HG03097 (cell line): ENCODE measurements at regions not wholly inside any gene's neighbourhood (a gene's known extent, or its start where the extent isn't known, plus 50 kb on each side); places are given as distances from the start of the nearest gene placed in this dataset.
"Not testable (repeated sequence)": the region's sequence is repeated elsewhere in the genome, so short reads cannot be mapped to it uniquely, and the experiment has no call there.

Experiments used
- ATAC-seq: cut with Tn5 transposase; IDR thresholded peaks from one replicate; pipeline ENCODE4 v1.9.1; 2021; ENCODE audit not compliant: unreplicated experiment, low FRiP score

DNA sequence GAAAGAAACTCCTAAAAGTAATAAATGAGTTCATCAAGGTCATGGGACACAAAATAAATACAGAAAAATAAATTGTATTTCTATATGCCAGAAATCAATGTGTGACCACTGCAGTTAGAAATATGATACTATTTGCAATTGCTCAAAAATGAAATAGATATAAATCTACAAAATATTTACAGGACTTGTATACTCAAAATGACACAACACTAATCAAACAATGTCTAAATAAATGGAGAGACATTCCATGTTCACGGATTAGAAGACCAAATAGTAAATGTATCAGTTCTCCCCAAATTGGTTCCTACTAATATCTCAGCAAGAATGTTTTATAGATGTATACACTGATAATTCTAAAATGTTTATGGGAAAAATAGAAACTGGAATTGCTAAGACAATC, 345.3 kb downstream of the NR2F1-AS1 start:
- ATAC-seq, result no peak

DNA sequence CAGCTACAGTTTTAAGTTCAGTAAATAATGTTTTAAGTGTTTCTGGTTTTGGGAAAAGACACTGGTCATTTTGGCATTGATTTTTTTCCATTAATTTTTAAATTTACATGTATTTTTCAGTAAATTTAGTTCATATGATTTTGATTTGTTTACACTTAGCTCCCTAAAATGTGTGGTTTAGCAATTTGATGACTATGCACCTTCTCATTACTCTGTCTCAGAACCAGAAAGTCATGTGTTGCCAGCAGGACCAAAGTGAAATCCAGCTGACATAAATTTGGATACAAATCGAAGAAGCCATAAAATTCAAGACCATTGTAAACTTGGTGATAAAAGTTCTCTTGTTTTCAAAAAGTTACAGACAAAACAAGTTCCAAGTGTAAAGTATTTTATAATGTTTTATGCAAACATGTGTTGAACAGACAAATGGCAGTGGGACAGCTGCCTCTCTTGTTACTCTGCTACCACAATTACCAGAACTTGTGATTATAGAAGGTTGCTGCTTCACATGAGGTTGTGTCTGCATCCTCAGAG, 354.8 kb downstream of the NR2F1-AS1 start:
- ATAC-seq, result no peak

DNA sequence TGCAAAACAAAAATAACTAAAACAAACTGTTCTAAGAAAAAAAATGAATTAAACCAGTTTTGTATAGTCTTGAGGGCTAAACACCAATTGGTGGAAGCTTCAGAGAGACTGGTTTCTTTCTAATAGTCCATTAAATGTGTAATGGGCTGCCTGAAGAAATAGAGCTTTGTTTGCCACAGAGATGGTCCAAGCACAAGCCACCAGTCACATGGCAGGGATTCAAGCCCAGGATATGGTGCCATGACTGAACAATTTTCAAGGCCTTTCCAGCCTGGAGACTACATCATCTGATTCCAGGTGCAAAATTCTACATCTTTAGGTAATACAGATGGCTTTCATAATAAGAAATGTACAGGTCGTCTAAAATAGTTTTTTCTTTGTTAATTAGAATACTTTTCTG, 355.3 kb downstream of the NR2F1-AS1 start:
- ATAC-seq, result no peak

DNA sequence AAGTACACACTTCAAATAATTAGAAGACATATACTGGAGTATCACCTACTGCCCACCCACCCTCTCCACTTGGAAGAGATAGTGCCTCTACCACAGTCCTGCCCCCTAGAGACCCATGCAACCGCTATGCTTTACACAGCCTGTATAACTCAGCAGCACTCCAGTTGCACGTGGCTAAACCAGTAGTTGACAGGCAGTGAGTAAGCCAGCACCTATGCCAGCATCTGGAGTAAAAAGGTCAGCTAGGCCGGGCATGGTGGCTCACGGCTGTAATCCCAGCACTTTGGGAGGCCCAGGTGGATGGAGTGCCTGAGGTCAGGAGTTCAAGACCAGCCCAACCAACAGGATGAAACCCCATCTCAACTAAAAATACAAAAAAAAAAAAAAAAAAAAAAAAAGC, 356.4 kb downstream of the NR2F1-AS1 start:
- no peak for ATAC-seq

DNA sequence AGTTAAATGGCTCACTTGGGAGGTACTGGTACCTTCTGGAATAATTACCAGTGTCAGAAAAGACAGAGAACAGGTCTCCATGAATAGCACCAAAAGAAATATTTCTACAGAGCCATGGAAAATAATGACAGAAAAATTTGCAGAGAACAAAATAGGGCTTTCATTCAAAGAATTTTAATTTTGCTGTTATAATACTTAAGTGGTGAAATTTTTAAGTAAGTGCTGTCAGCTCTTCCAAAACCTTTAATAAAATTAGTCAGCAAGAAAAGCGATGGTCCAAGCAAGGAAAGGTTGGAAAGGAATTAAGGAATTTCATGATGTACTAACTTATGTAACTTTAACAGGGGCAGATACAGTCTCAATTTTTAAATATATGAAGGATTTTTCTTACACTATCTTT, 359.2 kb downstream of the NR2F1-AS1 start:
- ATAC-seq, result no peak

DNA sequence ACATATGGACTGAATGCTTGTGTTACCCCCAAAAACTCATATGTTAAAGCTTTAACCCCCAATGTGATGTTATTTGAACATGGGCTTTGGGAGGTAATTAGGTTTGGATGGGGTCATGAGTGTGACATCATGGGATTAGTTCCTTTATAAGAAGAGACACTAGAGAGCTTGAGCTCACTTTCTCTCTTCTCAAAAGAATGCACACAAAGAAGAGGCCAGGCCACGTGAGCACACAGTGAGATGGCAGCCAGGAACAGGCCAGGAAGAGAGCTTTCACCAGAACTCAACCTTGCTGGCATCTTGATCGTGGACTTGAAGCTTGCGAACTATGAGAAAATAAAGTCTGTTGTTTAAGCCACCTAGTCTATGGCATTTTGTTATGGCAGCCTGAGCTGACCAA, 360.6 kb downstream of the NR2F1-AS1 start:
- no peak for ATAC-seq

DNA sequence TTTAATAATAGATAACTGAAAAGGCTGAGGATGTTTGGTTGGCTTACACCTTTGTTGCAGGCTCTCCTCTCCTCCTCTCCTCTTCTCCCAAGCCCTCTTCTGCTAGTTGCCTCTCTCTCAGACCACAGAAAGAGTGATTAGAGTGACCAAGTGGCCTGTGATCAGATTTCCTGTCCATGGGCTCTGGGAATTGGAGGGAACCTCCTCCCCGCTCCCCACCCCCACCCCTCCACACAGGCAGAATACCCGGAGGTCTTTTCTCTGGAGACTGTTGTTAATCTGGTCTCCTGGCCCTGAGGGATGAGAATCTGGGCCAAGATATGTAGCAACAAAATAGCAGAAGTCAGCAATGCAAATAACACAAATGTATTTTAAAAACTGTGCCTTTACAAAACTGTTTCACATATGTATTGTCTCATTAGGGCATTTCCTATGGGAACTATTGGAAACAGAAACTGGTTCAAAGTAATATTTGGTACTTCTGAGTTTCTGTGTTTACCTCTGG, 361.3 kb downstream of the NR2F1-AS1 start:
- ATAC-seq, result no peak

DNA sequence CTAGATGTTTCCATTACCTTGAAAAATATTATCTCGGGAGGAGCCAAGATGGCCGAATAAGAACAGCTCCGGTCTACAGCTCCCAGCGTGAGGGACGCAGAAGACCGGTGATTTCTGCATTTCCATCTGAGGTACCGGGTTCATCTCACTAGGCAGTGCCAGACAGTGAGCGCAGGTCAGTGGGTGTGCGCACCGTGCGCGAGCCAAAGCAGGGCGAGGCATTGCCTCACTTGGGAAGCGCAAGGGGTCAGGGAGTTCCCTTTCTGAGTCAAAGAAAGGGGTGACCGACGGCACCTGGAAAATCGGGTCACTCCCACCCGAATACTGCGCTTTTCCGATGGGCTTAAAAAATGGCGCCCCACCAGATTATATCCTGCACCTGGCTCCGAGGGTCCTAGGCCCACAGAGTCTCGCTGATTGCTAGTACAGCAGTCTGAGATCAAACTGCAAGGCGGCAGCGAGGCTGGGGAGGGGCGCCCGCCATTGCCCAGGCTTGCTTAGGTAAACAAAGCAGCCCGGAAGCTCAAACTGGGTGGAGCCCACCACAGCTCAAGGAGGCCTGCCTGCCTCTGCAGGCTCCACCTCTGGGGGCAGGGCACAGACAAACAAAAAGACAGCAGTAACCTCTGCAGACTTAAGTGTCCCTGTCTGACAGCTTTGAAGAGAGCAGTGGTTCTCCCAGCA, 367.8 kb downstream of the NR2F1-AS1 start:
- ATAC-seq, result not testable (repeated sequence)

DNA sequence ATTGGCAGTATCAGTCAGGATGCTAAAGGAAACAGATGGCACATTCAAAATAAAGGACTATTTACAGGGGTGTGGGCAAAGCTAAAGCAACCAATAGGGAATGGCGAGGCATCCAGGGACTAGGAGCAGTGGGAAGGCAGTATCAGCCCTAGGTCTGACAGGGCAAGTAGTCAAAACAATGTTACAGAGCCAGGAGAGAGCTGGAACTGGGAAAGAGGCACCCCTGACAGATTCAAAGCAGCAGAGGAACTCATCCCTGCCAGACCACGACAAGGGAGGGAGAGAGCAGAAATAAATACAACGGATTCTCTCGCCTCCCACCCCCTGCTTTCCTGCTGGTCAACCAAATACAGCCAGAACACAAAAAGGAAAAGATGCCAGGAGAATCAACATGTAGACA, 371.5 kb downstream of the NR2F1-AS1 start:
- no peak for ATAC-seq

DNA sequence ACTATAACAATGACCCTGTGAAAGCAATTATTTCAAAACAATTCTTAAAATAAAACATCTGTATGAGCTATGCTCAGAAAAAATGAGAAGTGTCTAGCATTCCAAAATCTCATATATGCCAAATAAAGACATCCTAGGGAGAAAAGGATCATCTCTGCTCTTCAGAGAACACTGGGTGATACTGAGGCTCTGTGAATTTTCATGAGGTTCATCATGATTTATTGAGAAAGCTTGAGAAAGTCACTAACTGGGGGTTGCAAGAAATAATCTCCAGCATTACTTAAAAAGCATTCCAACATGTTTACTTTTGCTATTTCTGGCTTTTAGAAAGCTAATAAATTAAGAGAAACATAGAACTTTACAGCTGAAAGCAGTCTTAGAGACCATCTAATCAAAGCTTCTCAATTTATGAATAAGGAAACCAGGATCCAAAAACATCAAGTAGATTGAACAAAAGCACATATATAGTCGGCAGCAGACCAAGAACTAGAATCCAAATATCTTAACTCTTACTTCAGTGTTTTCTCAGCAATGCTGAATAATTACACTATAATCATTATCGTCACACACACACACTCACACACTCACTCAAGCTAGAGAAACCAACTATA, 372.8 kb downstream of the NR2F1-AS1 start:
- ATAC-seq, result no peak

DNA sequence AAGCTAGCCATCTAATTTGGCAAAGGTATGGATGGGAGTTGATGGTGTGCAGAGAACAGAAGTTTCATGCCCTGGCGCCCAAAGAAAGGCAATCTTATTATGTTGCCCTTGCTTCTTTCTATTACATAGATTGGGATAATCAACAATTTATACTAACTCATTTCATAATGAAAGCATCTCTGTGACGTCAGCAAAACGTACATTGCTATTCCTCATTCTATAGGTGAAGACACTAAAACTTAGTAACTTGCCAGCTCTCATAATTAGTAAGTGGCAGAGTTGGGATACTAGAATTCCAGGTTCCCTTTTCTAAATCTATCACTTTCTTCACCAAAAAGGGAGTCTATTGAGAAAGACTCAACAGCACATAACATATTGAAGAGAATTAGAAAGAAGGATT, 374.8 kb downstream of the NR2F1-AS1 start:
- ATAC-seq, result no peak

DNA sequence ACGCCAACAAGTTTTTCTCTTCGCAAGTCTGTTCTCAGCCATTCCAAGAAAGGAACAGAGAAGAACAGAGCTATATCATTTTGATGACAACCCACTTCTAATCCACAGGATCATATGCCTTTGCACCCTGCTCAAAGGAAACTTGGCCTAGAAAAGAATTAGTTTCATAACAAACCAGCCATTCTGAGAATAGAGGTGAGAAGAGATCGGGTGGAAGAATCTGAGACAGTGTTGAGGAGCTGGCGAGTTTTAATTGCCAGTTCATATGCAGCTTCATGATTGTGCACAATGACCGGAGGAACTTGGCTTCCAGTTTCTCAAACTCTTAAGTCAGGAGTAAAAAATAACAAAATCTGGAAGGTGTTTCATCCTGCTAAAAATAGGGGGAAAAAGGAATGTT, 380.0 kb downstream of the NR2F1-AS1 start:
- ATAC-seq, result no peak

DNA sequence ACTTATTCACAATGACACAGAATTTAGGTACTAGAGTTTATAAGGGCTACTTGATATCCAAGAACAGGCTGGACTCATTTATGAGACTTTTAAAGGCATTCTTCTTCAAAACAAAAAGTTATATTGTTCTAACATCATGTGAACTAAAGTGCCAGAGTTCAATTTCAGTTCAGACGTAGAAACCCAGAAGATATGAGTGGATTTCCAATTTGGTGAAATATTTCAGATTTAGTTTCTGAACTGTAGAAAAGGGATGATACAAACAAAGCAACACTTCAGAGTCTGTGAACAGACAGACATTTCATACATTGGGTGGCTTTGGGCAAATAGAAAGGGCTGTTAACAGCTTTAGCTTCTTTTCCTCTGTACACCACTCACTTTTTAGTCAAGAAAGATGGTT, 384.0 kb downstream of the NR2F1-AS1 start:
- no peak for ATAC-seq

DNA sequence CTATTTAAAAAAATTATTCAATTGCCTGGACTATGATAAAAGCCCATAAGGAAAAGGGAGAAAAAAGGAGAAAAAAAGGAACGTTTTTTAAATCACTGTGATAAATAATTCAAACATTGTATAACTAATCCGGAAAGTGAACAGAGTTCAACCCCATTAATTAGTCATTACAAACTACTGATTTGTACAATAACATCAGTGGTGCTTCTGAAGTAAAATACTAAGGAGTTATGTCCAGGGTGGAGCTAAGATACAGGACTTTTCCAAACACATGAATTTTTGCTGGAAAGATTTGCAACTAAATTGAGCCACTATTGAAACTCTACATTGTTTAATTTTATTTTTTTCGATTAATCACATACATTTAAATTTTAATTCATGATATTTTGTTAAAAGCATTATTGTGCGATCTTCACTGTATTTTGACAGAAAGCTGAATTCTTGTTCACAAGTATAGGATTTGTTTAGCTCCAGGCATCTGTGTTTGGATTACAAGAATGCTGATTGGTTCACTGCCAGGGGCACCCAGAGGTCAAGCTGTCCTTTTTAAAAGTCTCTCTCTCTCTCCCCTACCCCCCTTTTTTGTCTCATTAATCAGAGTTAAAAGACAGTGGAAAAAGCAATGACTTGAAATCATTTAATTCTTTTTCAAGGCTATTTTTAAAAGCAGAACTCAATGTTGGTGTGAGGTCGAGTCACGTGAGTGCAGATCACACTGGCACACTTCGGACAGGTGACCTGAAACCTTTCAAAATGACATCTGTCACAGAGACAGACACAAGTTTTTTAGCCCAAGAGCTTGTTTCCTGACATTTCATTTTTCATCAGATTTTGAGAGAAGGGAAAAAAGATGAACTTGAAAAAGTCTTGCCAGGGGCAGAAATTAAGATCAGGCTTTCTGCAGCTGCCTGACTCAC, 387.3 kb downstream of the NR2F1-AS1 start:
- ATAC-seq, result no peak

DNA sequence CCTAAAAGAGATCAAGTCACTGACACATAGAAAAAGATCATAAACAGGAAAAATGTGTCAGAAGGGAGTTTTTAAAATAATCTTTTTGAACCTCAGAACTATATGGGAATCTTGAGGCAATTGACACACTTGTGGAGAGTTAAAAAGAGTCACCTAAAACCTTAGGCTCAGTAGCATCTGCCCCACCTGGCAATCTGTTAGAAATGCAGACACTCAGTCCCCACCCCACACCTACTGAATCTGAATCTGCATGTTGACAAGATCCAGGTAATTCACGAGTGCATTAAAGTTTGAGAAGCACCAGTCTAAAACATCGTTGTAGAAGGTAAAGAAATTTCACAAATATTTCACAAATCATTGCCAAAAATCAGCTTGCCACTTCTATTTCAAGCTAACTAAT, 388.3 kb downstream of the NR2F1-AS1 start:
- no peak for ATAC-seq

DNA sequence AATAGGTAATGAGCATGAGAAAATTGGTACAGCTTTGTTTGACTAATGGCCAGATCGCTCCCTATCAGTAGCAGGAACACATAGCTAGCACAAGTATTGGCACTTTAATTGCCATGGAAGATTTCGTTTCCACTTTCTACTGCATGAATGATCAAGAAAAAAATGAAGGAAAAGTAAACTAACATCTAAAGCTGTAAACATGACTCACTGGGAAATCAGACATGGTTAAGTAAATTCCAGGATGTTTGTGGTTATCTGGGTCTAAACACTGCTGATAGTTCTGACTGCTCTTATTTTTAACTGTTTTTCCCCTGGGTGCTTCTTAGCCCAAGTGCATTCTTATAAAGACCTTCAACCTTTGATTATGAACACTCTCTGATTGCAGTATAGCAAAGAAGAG, 388.9 kb downstream of the NR2F1-AS1 start:
- ATAC-seq, result no peak

DNA sequence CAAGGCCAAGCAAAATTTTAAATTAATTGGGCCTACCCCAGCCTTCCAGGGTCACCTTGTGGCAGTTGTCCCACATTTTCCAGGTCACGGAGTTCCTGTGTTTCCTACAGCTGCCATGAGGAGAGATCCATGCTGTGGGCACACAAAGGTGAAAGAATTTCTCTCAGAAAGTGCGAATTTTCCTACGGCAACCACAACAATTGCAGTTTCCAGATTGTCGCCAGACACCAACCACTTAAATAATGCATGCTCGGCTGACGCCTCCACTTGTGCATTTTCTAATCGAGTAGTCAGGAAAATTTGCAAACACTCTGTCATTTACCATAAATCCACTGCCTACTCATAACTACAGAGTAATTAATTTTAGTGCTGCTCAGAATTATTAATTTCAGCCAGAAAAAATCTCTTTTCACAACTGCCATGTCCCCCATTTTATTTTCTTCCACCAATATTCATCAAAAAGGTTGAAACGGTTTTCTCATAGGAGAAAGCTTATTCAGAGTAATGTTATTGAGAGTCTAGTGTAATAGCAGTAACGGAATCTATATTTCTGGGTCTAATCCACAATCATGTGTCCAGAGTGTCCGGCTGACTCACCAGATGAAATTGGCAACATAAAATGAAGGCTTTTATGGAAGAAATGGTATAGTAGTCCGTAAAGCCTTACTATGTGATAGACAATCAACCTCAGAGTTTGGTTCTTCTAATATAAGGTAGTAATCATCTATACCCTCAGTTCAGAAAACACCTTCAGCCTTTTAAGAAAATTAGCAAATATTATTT, 389.8 kb downstream of the NR2F1-AS1 start:
- no peak for ATAC-seq

DNA sequence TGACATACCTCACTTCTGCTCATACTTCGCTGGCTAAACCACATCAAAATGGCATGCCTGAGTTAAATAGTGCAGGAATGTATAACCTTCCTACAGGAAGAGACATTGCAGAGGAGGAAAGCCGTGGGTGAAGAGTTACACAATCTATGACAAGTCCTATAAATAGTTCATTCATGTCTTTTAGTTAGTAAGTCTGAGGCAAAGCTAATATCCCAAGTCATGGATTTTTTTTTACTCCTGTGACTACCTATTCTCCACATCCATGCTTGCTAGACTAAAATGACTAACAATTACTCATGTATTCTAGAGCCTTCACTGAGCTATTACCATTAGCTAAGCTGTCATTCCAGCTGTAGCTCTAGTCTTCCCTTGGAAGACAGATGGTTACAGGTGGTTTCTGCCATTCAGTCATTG, 391.3 kb downstream of the NR2F1-AS1 start:
- ATAC-seq, result no peak

DNA sequence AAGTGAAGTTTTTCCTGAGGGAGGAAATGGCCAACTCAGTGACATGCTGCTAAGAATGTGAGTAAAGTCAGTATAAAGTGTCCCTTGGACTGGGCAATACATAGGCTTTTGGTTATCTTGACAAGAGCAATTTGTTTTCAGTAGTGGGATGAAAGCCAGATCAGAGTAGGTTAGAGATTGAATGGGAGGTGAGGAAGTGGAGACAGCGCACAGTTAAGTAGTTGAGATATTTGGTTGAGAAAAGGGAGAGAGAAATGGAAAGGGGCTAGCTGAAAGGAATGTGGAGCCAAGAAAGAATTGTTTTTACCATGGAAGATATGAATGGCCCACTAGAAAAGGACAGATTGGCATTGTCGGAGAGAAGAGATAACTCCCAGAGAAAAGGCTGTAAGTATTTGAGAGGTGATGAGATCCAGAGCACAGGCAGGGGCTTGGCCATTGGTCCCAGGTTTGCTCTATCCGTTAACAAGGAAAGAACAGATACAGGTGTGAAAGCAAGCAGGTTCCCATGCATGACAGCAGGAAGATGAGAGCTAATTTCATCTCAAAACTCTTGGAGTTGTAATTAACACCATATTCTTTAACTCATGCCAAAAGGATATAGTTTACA, 392.0 kb downstream of the NR2F1-AS1 start:
- no peak for ATAC-seq

DNA sequence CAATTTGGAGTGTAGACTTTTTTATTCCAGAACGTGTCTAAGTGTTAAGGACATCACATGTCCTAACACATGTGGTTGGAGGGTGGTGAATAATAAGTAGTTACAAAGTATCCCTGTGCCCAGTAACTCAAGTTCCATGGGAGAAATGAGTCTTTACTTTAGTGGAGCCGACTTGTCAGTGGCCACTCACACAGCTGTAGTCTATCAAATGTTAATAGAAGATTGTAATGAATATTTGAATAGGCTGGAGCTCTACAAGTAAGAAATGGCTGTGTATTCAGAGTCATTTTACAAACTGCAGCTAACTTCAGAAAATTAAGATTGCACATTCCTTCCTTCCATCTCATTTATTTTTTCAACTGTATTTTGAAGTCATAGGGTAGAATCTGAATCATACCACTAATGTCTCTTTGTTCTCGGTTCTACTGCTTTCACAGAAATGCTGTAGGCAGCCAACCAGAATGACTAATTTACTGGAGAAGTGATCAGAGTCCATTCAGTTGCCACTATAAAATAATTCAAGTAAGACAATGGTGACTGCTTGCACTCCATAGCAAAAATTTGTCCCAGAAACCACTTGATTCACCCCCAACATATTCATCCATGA, 394.8 kb downstream of the NR2F1-AS1 start:
- no peak for ATAC-seq
